HepG2 (cell line): ENCODE measurements at regions not wholly inside any gene's neighbourhood (a gene's known extent, or its start where the extent isn't known, plus 50 kb on each side); places are given as distances from the start of the nearest gene placed in this dataset.

Experiments used
- JUN ChIP-seq: sonication (generic); formaldehyde crosslinking; IDR thresholded peaks from 2 replicates; pipeline ENCODE4 v1.4.0; 2020; ENCODE audit warnings: mild to moderate bottlenecking, missing genetic modification reagents
- RBM39 ChIP-seq: fragments of 200-400 bp; formaldehyde crosslinking; IDR thresholded peaks from one replicate; pipeline ENCODE4 v1.6.1; 2018; ENCODE audit warnings: antibody characterized with exemption, mild to moderate bottlenecking, low read depth, low read length; ENCODE audit not compliant: poor library complexity, severe bottlenecking
- ZNF44 ChIP-seq: sonication (generic); formaldehyde crosslinking; IDR thresholded peaks from 2 replicates; pipeline ENCODE4 v1.5.1; 2020; ENCODE audit warnings: mild to moderate bottlenecking, missing genetic modification reagents
- TF ChIP-seq, protein P1 (sequence below), 2 experiments: sonication (generic) in 1 of 2; formaldehyde crosslinking in 1 of 2; IDR thresholded peaks; 2 replicates each; pipeline versions ENCODE4 v1.4.0 to v1.6.1; 2018 to 2020; ENCODE audit warnings: missing genetic modification reagents in 2 of 2, borderline replicate concordance in 1 of 2, low read depth in 1 of 2, mild to moderate bottlenecking in 1 of 2, missing biosample characterization in 1 of 2
- TF ChIP-seq, protein P2 (sequence below): sonication (generic); formaldehyde crosslinking; IDR thresholded peaks from 2 replicates; pipeline ENCODE4 v1.8.1; 2023; ENCODE audit warnings: missing genetic modification reagents, inconsistent platforms, borderline replicate concordance
- TF ChIP-seq, protein P3 (sequence below): fragments of 450-650 bp; IDR thresholded peaks from 2 replicates; pipeline ENCODE4 v1.6.1; 2017
- TF ChIP-seq, protein P4 (sequence below): sonication (generic); formaldehyde crosslinking; IDR thresholded peaks from 2 replicates; pipeline ENCODE4 v1.5.0; 2020; ENCODE audit warnings: missing genetic modification reagents
- TF ChIP-seq, protein P5 (sequence below): sonication (generic); formaldehyde crosslinking; IDR thresholded peaks from 2 replicates; pipeline ENCODE4 v1.5.0; 2020; ENCODE audit warnings: missing genetic modification reagents, mild to moderate bottlenecking, borderline replicate concordance

DNA sequence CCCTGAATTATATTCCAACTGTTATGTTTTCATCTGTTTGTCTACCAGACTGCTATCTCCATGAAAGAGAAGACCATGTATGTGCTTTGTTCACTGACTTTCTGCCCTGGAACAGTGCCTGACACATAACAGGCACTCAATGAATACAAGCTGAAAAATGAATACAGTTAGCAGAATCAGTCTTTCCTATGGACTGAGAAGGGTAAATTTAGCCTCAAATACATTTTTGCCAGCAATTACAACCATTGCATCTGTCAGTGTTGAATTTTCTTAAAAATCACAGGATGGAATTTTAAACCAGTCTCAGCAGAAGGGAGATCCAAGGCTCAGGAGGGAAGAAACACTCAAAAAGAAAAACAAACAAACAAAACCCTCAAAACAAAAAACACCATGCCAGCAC is 1018.1 kb downstream of the XPNPEP1 start (continued):
- TF ChIP-seq, protein P1, sequence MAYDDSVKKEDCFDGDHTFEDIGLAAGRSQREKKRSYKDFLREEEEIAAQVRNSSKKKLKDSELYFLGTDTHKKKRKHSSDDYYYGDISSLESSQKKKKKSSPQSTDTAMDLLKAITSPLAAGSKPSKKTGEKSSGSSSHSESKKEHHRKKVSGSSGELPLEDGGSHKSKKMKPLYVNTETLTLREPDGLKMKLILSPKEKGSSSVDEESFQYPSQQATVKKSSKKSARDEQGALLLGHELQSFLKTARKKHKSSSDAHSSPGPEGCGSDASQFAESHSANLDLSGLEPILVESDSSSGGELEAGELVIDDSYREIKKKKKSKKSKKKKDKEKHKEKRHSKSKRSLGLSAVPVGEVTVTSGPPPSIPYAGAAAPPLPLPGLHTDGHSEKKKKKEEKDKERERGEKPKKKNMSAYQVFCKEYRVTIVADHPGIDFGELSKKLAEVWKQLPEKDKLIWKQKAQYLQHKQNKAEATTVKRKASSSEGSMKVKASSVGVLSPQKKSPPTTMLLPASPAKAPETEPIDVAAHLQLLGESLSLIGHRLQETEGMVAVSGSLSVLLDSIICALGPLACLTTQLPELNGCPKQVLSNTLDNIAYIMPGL (CRISPR knock-in tag; IDR thresholded peaks at IDR 0.05; ENCODE audit: borderline replicate concordance in 1 of 2, low read depth in 1 of 2): no peak
- TF ChIP-seq RBM39: no peak
- TF ChIP-seq ZNF44: no peak
- TF ChIP-seq JUN (CRISPR knock-in tag): no peak
- TF ChIP-seq, protein P2, sequence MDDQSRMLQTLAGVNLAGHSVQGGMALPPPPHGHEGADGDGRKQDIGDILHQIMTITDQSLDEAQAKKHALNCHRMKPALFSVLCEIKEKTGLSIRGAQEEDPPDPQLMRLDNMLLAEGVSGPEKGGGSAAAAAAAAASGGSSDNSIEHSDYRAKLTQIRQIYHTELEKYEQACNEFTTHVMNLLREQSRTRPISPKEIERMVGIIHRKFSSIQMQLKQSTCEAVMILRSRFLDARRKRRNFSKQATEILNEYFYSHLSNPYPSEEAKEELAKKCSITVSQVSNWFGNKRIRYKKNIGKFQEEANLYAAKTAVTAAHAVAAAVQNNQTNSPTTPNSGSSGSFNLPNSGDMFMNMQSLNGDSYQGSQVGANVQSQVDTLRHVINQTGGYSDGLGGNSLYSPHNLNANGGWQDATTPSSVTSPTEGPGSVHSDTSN (CRISPR knock-in tag): no peak
- TF ChIP-seq, protein P3, sequence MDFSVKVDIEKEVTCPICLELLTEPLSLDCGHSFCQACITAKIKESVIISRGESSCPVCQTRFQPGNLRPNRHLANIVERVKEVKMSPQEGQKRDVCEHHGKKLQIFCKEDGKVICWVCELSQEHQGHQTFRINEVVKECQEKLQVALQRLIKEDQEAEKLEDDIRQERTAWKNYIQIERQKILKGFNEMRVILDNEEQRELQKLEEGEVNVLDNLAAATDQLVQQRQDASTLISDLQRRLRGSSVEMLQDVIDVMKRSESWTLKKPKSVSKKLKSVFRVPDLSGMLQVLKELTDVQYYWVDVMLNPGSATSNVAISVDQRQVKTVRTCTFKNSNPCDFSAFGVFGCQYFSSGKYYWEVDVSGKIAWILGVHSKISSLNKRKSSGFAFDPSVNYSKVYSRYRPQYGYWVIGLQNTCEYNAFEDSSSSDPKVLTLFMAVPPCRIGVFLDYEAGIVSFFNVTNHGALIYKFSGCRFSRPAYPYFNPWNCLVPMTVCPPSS: no peak
- TF ChIP-seq, protein P4, sequence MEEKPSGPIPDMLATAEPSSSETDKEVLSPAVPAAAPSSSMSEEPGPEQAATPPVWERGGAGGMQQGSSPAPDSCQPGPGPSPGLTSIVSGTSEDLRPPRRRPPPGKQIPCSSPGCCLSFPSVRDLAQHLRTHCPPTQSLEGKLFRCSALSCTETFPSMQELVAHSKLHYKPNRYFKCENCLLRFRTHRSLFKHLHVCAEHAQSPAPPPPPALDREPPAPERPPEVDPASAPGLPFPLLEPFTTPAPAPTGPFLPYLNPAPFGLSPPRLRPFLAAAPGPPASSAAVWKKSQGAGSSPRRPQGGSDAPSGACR (CRISPR knock-in tag): no peak
- TF ChIP-seq, protein P5, sequence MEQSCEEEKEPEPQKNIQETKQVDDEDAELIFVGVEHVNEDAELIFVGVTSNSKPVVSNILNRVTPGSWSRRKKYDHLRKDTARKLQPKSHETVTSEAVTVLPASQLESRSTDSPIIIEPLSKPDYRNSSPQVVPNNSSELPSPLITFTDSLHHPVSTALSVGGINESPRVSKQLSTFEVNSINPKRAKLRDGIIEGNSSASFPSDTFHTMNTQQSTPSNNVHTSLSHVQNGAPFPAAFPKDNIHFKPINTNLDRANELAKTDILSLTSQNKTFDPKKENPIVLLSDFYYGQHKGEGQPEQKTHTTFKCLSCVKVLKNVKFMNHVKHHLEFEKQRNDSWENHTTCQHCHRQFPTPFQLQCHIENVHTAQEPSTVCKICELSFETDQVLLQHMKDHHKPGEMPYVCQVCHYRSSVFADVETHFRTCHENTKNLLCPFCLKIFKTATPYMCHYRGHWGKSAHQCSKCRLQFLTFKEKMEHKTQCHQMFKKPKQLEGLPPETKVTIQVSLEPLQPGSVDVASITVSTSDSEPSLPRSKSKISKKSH (CRISPR knock-in tag): no peak
